A673 (cell line): ENCODE measurements at regions not wholly inside any gene's neighbourhood (a gene's known extent, or its start where the extent isn't known, plus 50 kb on each side); places are given as distances from the start of the nearest gene placed in this dataset.

Experiments used
- EZH2 ChIP-seq: fragments of 200-600 bp; sonication (generic); IDR thresholded peaks from 2 replicates; pipeline ENCODE4 v1.6.1; 2017; ENCODE audit warnings: borderline replicate concordance, low read depth, mild to moderate bottlenecking, mixed read lengths, antibody characterized with exemption, low read length; ENCODE audit not compliant: poor library complexity, severe bottlenecking
- TF ChIP-seq, protein P1 (sequence below): fragments of 300-800, 200-600 bp; sonication (generic); conservative IDR thresholded peaks from 2 replicates; pipeline ENCODE4 v1.5.1; 2017; ENCODE audit warnings: low read depth, mild to moderate bottlenecking, antibody characterized with exemption, low read length, moderate library complexity, mixed read lengths

DNA sequence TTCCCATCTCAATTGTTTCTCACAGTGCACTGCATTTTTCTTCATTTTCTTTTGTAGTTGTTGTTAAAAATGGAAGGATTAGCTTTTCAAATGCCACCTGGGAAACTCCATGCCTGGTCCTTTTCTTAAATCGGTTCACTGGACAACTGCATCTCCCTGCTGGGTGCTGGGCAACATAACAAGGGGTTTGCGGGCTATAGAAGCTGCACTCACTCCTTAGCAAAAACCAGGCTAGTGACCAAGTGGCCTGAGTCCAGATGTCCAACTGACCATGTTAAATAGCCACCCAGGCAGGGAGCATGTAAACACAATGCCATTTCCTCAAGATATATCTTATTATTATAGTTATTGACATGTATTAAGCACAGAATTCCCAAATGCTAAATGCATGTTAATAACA lies 264.9 kb downstream of the ICOS start:
- TF ChIP-seq, protein P1, sequence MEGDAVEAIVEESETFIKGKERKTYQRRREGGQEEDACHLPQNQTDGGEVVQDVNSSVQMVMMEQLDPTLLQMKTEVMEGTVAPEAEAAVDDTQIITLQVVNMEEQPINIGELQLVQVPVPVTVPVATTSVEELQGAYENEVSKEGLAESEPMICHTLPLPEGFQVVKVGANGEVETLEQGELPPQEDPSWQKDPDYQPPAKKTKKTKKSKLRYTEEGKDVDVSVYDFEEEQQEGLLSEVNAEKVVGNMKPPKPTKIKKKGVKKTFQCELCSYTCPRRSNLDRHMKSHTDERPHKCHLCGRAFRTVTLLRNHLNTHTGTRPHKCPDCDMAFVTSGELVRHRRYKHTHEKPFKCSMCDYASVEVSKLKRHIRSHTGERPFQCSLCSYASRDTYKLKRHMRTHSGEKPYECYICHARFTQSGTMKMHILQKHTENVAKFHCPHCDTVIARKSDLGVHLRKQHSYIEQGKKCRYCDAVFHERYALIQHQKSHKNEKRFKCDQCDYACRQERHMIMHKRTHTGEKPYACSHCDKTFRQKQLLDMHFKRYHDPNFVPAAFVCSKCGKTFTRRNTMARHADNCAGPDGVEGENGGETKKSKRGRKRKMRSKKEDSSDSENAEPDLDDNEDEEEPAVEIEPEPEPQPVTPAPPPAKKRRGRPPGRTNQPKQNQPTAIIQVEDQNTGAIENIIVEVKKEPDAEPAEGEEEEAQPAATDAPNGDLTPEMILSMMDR, result no peak
- no peak for TF ChIP-seq EZH2
